Hepatocyte (in vitro differentiated cells): ENCODE measurements at regions not wholly inside any gene's neighbourhood (a gene's known extent, or its start where the extent isn't known, plus 50 kb on each side); places are given as distances from the start of the nearest gene placed in this dataset.

Experiments
- CTCF ChIP-seq: fragments of 200-600 bp; sonication (generic); IDR thresholded peaks from 2 replicates; pipeline ENCODE4 v1.5.1; 2016; ENCODE audit warnings: antibody characterized with exemption, mild to moderate bottlenecking; ENCODE audit not compliant: poor library complexity
- EZH2 ChIP-seq: fragments of 200-600 bp; sonication (generic); IDR thresholded peaks from 2 replicates; pipeline ENCODE4 v1.6.1; 2016; ENCODE audit warnings: antibody characterized with exemption, mild to moderate bottlenecking, borderline replicate concordance
- EZH2phosphoT487 ChIP-seq: fragments of 200-600 bp; sonication (generic); IDR thresholded peaks from one replicate; pipeline ENCODE4 v1.6.1; 2018; ENCODE audit warnings: antibody characterized with exemption, mild to moderate bottlenecking, low read depth, moderate library complexity; ENCODE audit not compliant: unreplicated experiment, severe bottlenecking

- TF ChIP-seq CTCF (no peak), EZH2 (no peak), EZH2phosphoT487 (no peak)
Observed at GRCh38 chr2:239858179-239858578, 167.0 kb downstream of the NDUFA10 start.
